Thoracic aorta (tissue), 2 donors: ENCODE measurements at regions not wholly inside any gene's neighbourhood (a gene's known extent, or its start where the extent isn't known, plus 50 kb on each side); places are given as distances from the start of the nearest gene placed in this dataset.

Experiments used
- ATAC-seq: fragments of 150-250 bp; one replicate; pipeline ENCODE4 v1.8.0; 2017; ENCODE audit warnings: low read depth; ENCODE audit not compliant: insufficient number of reproducible peaks, low FRiP score
- DNase-seq: peaks from one replicate; pipeline ENCODE4 v3.0.0-alpha.2; 2020; ENCODE audit warnings: low spot score
- H3K27ac ChIP-seq, 2 donors: fragments of 200-600 bp; sonication (generic); 1 replicate in 1 of 2; 2 replicates in 1 of 2; pipeline ENCODE4 v1.5.1; 2016; ENCODE audit warnings: mild to moderate bottlenecking in 2 of 2, moderate library complexity in 2 of 2
- H3K27me3 ChIP-seq: fragments of 200-600 bp; sonication (generic); replicated peaks from 2 replicates; pipeline ENCODE4 v1.6.0; 2016; ENCODE audit warnings: mild to moderate bottlenecking; ENCODE audit not compliant: insufficient read depth
- H3K36me3 ChIP-seq: fragments of 200-600 bp; sonication (generic); one replicate; pipeline ENCODE4 v1.5.1; 2016
- H3K4me1 ChIP-seq, 2 donors: fragments of 200-600 bp; sonication (generic); 1 replicate in 1 of 2; 2 replicates in 1 of 2; pipeline versions ENCODE4 v1.5.1 to v1.6.0; 2016; ENCODE audit warnings: low read depth in 2 of 2, mild to moderate bottlenecking in 1 of 2; ENCODE audit not compliant: control insufficient read depth in 1 of 2
- H3K4me3 ChIP-seq: fragments of 200-600 bp; sonication (generic); 2 replicates; pipeline ENCODE4 v1.5.1; 2016; ENCODE audit warnings: mild to moderate bottlenecking
- H3K9me3 ChIP-seq: fragments of 200-600 bp; sonication (generic); 2 replicates; pipeline ENCODE4 v1.5.1; 2016
- TF ChIP-seq, protein P1 (sequence below): fragments of 200-600 bp; sonication (generic); IDR thresholded peaks from one replicate; pipeline ENCODE4 v1.5.1; 2019; ENCODE audit warnings: antibody characterized with exemption

GRCh38 chr3:170761103-170761502 lies 108.9 kb downstream of the RPL22L1 start:
- no peaks in the 10 kb centered on the region for H3K36me3 ChIP-seq
- H3K27me3 ChIP-seq = no peaks in the 10 kb centered on the region
- H3K4me3 ChIP-seq = no peak overlapping the region
- H3K9me3 ChIP-seq = no peaks in the 10 kb centered on the region
- DNase-seq (no peak), ATAC-seq (no peak)
- TF ChIP-seq, protein P1, sequence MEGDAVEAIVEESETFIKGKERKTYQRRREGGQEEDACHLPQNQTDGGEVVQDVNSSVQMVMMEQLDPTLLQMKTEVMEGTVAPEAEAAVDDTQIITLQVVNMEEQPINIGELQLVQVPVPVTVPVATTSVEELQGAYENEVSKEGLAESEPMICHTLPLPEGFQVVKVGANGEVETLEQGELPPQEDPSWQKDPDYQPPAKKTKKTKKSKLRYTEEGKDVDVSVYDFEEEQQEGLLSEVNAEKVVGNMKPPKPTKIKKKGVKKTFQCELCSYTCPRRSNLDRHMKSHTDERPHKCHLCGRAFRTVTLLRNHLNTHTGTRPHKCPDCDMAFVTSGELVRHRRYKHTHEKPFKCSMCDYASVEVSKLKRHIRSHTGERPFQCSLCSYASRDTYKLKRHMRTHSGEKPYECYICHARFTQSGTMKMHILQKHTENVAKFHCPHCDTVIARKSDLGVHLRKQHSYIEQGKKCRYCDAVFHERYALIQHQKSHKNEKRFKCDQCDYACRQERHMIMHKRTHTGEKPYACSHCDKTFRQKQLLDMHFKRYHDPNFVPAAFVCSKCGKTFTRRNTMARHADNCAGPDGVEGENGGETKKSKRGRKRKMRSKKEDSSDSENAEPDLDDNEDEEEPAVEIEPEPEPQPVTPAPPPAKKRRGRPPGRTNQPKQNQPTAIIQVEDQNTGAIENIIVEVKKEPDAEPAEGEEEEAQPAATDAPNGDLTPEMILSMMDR = no peak
- no peak overlapping the region for H3K27ac ChIP-seq
- peaks cover 13 to 19% of the 10 kb centered on the region in 2 donors for H3K4me1 ChIP-seq

- Histone ChIP-seq H3K27me3 (no peaks in the 10 kb centered on the region), H3K36me3 (no peaks in the 10 kb centered on the region), H3K4me1 (peaks cover 13 to 19% of the 10 kb centered on the region in 2 donors), H3K4me3 (no peak overlapping the region), H3K27ac (peak overlapping the region; percentile 1 to 37), H3K9me3 (no peaks in the 10 kb centered on the region)
- TF ChIP-seq, protein P1 = no peak
- DNase-seq (no peak), ATAC-seq (no peak)
Measured at GRCh38 chr3:170760174-170760526, 109.8 kb downstream of the RPL22L1 start.

- Histone ChIP-seq H3K4me1 (peaks cover 13 to 25% of the 10 kb centered on the region in 2 donors), H3K27me3 (no peaks in the 10 kb centered on the region), H3K4me3 (no peak overlapping the region), H3K9me3 (no peaks in the 10 kb centered on the region), H3K36me3 (no peaks in the 10 kb centered on the region), H3K27ac (peak overlapping the region; percentile 32 to 37)
- no peak for DNase-seq
- no peak for ATAC-seq
- TF ChIP-seq, protein P1 = no peak
Measured at GRCh38 chr3:170759511-170760173, 110.4 kb downstream of the RPL22L1 start.

DNA sequence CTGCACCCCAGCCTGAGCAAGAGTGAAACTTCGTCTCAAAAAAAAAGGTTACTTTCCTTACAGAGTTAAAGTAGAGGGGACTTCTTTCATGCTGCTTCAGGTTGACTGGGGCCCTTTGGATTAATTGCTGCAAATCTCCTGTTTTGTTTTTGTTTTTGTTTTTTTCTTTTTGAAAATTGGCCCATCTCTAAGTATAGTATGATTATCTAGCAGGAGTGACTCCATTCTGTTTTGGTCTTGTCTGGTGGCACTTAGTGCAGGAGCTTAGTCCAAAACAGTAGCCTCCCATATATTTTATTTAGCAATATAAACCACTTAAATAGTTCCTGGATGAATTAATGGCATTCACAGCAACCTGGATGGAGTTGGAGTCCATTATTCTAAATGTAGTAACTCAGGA lies 113.0 kb downstream of the RPL22L1 start:
- no peak for ATAC-seq
- no peak overlapping the region for H3K4me3 ChIP-seq
- H3K4me1 ChIP-seq = peaks cover 33 to 49% of the 10 kb centered on the region in 2 donors
- H3K27me3 ChIP-seq = no peaks in the 10 kb centered on the region
- H3K27ac ChIP-seq = no peak overlapping the region
- DNase-seq = no peak
- H3K9me3 ChIP-seq = no peaks in the 10 kb centered on the region
- no peaks in the 10 kb centered on the region for H3K36me3 ChIP-seq
- TF ChIP-seq, protein P1 = no peak

DNA sequence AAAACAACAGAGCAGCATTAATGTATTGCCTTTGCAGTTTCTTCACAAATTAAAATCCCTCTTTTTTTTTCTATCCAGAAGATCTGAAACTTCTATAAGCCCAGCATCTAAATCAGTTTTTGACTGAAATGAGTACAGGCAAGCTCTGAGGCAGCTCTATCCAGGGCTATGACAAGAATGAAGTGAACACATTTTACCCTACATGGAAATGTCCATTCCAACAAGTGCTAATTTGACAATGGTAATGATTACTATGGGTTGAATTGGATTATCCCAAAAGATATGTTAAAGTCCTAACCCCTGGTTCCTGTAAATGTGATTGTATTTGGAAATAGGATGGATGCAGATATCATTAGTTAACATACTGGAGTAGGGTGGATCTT lies 115.7 kb downstream of the RPL22L1 start:
- Histone ChIP-seq H3K27me3 (no peaks in the 10 kb centered on the region), H3K27ac (peak overlapping the region; percentile 16 to 40), H3K4me1 (peaks cover 41 to 60% of the 10 kb centered on the region in 2 donors), H3K36me3 (no peaks in the 10 kb centered on the region), H3K4me3 (no peak overlapping the region), H3K9me3 (no peaks in the 10 kb centered on the region)
- TF ChIP-seq, protein P1 = no peak
- DNase-seq = no peak
- ATAC-seq = no peak
